ENCODE measurements at regions not wholly inside any gene's neighbourhood (a gene's known extent, or its start where the extent isn't known, plus 50 kb on each side); places are given as distances from the start of the nearest gene placed in this dataset.

DNA sequence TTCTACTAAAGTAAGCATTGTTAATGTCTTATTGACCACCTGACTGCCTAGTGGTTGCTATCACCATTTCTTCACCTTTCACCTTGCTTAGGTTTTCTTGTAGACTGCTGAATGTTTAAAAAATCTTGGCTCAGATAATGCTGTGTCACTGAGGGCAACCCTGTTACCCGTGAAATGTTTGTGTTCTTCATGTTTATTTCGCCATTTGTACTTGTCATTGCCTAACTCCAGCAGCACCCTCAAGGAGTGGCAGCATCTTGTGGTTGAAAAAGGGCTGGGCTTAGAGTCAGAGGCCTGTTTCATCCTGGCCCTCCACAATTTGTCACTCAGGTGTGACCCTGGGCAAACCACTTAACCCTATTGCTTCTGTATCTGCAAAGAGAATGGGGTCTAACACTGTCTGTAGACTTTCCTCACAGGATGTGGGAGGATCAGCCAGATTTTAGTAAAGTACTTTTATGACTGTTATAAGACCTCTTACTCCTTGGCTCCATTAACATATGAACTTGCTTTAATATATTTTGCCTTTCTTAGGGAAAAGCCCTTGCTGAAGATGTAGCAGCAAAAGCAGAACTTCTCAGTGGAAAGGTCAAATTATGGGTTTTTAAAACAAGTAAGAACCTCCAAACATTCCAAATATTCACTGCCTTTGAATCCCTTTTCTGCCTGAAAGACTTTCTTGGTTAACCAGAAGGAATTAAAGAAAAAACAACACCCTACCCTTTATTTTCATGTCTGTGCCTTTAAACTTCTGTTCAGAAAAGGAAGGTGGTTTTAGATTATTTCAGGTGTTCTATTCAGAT lies 154.5 kb upstream of the C11orf87 start:
- TF ChIP-seq, protein P1, sequence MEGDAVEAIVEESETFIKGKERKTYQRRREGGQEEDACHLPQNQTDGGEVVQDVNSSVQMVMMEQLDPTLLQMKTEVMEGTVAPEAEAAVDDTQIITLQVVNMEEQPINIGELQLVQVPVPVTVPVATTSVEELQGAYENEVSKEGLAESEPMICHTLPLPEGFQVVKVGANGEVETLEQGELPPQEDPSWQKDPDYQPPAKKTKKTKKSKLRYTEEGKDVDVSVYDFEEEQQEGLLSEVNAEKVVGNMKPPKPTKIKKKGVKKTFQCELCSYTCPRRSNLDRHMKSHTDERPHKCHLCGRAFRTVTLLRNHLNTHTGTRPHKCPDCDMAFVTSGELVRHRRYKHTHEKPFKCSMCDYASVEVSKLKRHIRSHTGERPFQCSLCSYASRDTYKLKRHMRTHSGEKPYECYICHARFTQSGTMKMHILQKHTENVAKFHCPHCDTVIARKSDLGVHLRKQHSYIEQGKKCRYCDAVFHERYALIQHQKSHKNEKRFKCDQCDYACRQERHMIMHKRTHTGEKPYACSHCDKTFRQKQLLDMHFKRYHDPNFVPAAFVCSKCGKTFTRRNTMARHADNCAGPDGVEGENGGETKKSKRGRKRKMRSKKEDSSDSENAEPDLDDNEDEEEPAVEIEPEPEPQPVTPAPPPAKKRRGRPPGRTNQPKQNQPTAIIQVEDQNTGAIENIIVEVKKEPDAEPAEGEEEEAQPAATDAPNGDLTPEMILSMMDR (IDR thresholded peaks at IDR 0.05), result no peak
- no peak for TF ChIP-seq POLR2A (IDR thresholded peaks at IDR 0.05)

Data from adrenal gland (tissue), 5 donors.